ENCODE measurements at regions not wholly inside any gene's neighbourhood (a gene's known extent, or its start where the extent isn't known, plus 50 kb on each side); places are given as distances from the start of the nearest gene placed in this dataset.
"Not testable (repeated sequence)": the region's sequence is repeated elsewhere in the genome, so short reads cannot be mapped to it uniquely, and the experiment has no call there.

- DNase-seq, result no peak
Measured at GRCh38 chrX:104376937-104377336, 122.2 kb upstream of the ESX1 start.

GRCh38 chrX:104372547-104372946, 117.8 kb upstream of the ESX1 start:
- DNase-seq, result no peak

- DNase-seq, result peak; percentile 24
Measured at GRCh38 chrX:104370089-104370488, 115.4 kb upstream of the ESX1 start.

GRCh38 chrX:104360774-104361173, 106.0 kb upstream of the ESX1 start:
- not testable (repeated sequence) for DNase-seq

- DNase-seq, result no peak
Measured at GRCh38 chrX:104359124-104359523, 104.4 kb upstream of the ESX1 start.

GRCh38 chrX:104351173-104351769, 96.5 kb upstream of the ESX1 start:
- no peak for DNase-seq

GRCh38 chrX:104347860-104348259, 93.1 kb upstream of the ESX1 start:
- no peak for DNase-seq

- peak; percentile 30 for DNase-seq
Measured at GRCh38 chrX:104343428-104344129, 88.8 kb upstream of the ESX1 start.

- no peak for DNase-seq
Measured at GRCh38 chrX:104342065-104342464, 87.3 kb upstream of the ESX1 start.

GRCh38 chrX:104335756-104336155, 81.0 kb upstream of the ESX1 start:
- DNase-seq, result no peak

- no peak for DNase-seq
Measured at GRCh38 chrX:104334971-104335370, 80.2 kb upstream of the ESX1 start.

- DNase-seq, result no peak
Measured at GRCh38 chrX:104330966-104331365, 76.2 kb upstream of the ESX1 start.

- DNase-seq, result no peak
Measured at GRCh38 chrX:104329731-104330130, 75.0 kb upstream of the ESX1 start.

GRCh38 chrX:104325213-104325585, 70.5 kb upstream of the ESX1 start:
- DNase-seq, result no peak

- DNase-seq, result no peak
Measured at GRCh38 chrX:104324461-104325212, 69.9 kb upstream of the ESX1 start.

GRCh38 chrX:104319346-104319745, 64.6 kb upstream of the ESX1 start:
- DNase-seq, result no peak

GRCh38 chrX:104318330-104319009, 63.7 kb upstream of the ESX1 start:
- peak; percentile 1 for DNase-seq

GRCh38 chrX:104316739-104317138, 62.0 kb upstream of the ESX1 start:
- DNase-seq, result no peak

GRCh38 chrX:104315555-104315954, 60.8 kb upstream of the ESX1 start:
- no peak for DNase-seq

- DNase-seq, result no peak
Measured at GRCh38 chrX:104310657-104311254, 56.0 kb upstream of the ESX1 start.

- DNase-seq, result peak; percentile 49
Measured at GRCh38 chrX:104310090-104310489, 55.4 kb upstream of the ESX1 start.

GRCh38 chrX:104309169-104309568, 54.4 kb upstream of the ESX1 start:
- DNase-seq, result no peak

GRCh38 chrX:104307341-104307740, 52.6 kb upstream of the ESX1 start:
- no peak for DNase-seq
